IMR-90 (cell line): ENCODE measurements at regions not wholly inside any gene's neighbourhood (a gene's known extent, or its start where the extent isn't known, plus 50 kb on each side); places are given as distances from the start of the nearest gene placed in this dataset.

Experiments
- ATAC-seq: fragments of 200-7000 bp; cut with Tn5 transposase; 2 replicates; pipeline ENCODE4 v1.9.1; 2020; ENCODE audit warnings: low read depth, mild to moderate bottlenecking, moderate library complexity
- BruUV-seq: library from RNA; stranded (reverse); fragments of 400-500 nt; replicated peaks from 2 replicates; lab custom pipeline; 2021; lab: Mats Ljungman, UMichigan
- CTCF ChIA-PET: fragments of 300-600 bp; formaldehyde crosslinking; extraction: SDS; loops from one replicate; lab custom pipeline; 2021; ENCODE audit warnings: antibody characterized with exemption; lab: Yijun Ruan, JAX
- POLR2A ChIA-PET: fragments of 300-600 bp; sonication (Branson Sonifier 250); formaldehyde crosslinking; loops from one replicate; lab custom pipeline; 2022; ENCODE audit warnings: antibody characterized with exemption; ENCODE audit not compliant: unreplicated experiment; lab: Charles Lee
- DNase-seq: peaks from one replicate; pipeline ENCODE4 v3.0.0; 2013
- H2AFZ ChIP-seq: replicated peaks from 2 replicates; pipeline ENCODE3; 2013; ENCODE audit warnings: low read length, mild to moderate bottlenecking; ENCODE audit not compliant: poor library complexity
- H2AK5ac ChIP-seq: 2 replicates; pipeline ENCODE4 v1.6.1; 2013; ENCODE audit warnings: low read depth, low read length, inconsistent platforms
- H2AK9ac ChIP-seq: replicated peaks from 2 replicates; pipeline ENCODE3; 2013; ENCODE audit warnings: mild to moderate bottlenecking, low read depth, low read length, moderate library complexity; ENCODE audit not compliant: poor library complexity
- H2BK120ac ChIP-seq: 2 replicates; pipeline ENCODE4 v1.6.1; 2013; ENCODE audit warnings: low read depth, low read length, inconsistent platforms
- H2BK15ac ChIP-seq: 3 replicates; pipeline ENCODE4 v1.6.1; 2013; ENCODE audit warnings: low read depth, low read length, inconsistent platforms
- H2BK20ac ChIP-seq: 2 replicates; pipeline ENCODE4 v1.6.1; 2013; ENCODE audit warnings: low read depth, mild to moderate bottlenecking, inconsistent platforms, low read length, moderate library complexity
- H2BK5ac ChIP-seq: 2 replicates; pipeline ENCODE4 v1.6.1; 2013; ENCODE audit warnings: mild to moderate bottlenecking, low read depth, low read length, inconsistent platforms; ENCODE audit not compliant: poor library complexity, severe bottlenecking
- H3K14ac ChIP-seq: replicated peaks from 2 replicates; pipeline ENCODE4 v1.6.1; 2013; ENCODE audit warnings: low read depth, low read length, inconsistent platforms
- H3K18ac ChIP-seq: 2 replicates; pipeline ENCODE4 v1.6.1; 2013; ENCODE audit warnings: low read depth, low read length, control low read depth
- H3K23ac ChIP-seq: 2 replicates; pipeline ENCODE4 v1.6.1; 2013; ENCODE audit warnings: low read depth, low read length, inconsistent platforms
- H3K27ac ChIP-seq: 2 replicates; pipeline ENCODE4 v1.5.1; 2013; ENCODE audit warnings: mild to moderate bottlenecking, control low read depth, low read length; ENCODE audit not compliant: insufficient read depth
- H3K27me3 ChIP-seq: 2 replicates; pipeline ENCODE4 v1.6.1; 2013; ENCODE audit warnings: low read length; ENCODE audit not compliant: control insufficient read depth, insufficient read depth
- H3K36me3 ChIP-seq: 2 replicates; pipeline ENCODE4 v1.6.1; 2013; ENCODE audit warnings: low read length, mixed read lengths; ENCODE audit not compliant: control insufficient read depth, insufficient read depth
- H3K4ac ChIP-seq: 2 replicates; pipeline ENCODE4 v1.6.1; 2013; ENCODE audit warnings: low read depth, low read length, inconsistent platforms
- H3K4me1 ChIP-seq: 2 replicates; pipeline ENCODE4 v1.6.1; 2013; ENCODE audit warnings: low read length, mixed read lengths; ENCODE audit not compliant: control insufficient read depth, insufficient read depth
- H3K4me2 ChIP-seq: 2 replicates; pipeline ENCODE4 v1.6.1; 2013; ENCODE audit warnings: low read depth, mild to moderate bottlenecking, control low read depth, low read length, moderate library complexity
- H3K4me3 ChIP-seq: 2 replicates; pipeline ENCODE4 v1.5.1; 2013; ENCODE audit warnings: low read depth, mild to moderate bottlenecking, control low read depth, low read length, moderate library complexity; ENCODE audit not compliant: insufficient read depth
- H3K56ac ChIP-seq: 2 replicates; pipeline ENCODE4 v1.6.1; 2013; ENCODE audit warnings: low read length, inconsistent platforms; ENCODE audit not compliant: insufficient read depth; ENCODE audit errors: extremely low read depth
- H3K79me1 ChIP-seq, 2 experiments: 2 replicates each; pipeline ENCODE4 v1.6.1; 2013; ENCODE audit warnings: low read length in 2 of 2, inconsistent platforms in 1 of 2, low read depth in 1 of 2
- H3K9ac ChIP-seq: 2 replicates; pipeline ENCODE4 v1.6.1; 2013; ENCODE audit warnings: low read depth, low read length, control low read depth
- H3K9me1 ChIP-seq: 2 replicates; pipeline ENCODE4 v1.6.1; 2013; ENCODE audit warnings: low read length, inconsistent platforms; ENCODE audit not compliant: insufficient read depth
- H3K9me3 ChIP-seq: 2 replicates; pipeline ENCODE4 v1.6.1; 2013; ENCODE audit warnings: low read length; ENCODE audit not compliant: control insufficient read depth, insufficient read depth
- H4K20me1 ChIP-seq: 2 replicates; pipeline ENCODE4 v1.6.1; 2013; ENCODE audit warnings: low read length, inconsistent platforms; ENCODE audit not compliant: insufficient read depth
- H4K5ac ChIP-seq: 2 replicates; pipeline ENCODE4 v1.6.1; 2013; ENCODE audit warnings: mild to moderate bottlenecking, low read depth, low read length, control low read depth
- H4K8ac ChIP-seq, 2 experiments: 2 replicates each; pipeline ENCODE4 v1.6.1; 2013; ENCODE audit warnings: low read depth in 2 of 2, low read length in 2 of 2, control low read depth in 1 of 2, inconsistent platforms in 1 of 2
- H4K91ac ChIP-seq: 2 replicates; pipeline ENCODE4 v1.6.1; 2013; ENCODE audit warnings: low read depth, low read length, inconsistent platforms; ENCODE audit not compliant: insufficient read depth
- CEBPB ChIP-seq: IDR thresholded peaks from 2 replicates; pipeline ENCODE4 v1.6.1; 2012; ENCODE audit warnings: low read depth, low read length, improper control_type of control experiment
- RAD21 ChIP-seq: IDR thresholded peaks from 2 replicates; pipeline ENCODE4 v1.6.1; 2012; ENCODE audit warnings: low read length, improper control_type of control experiment
- dilution Hi-C: fragments of 300-500 bp; cut with HindIII; formaldehyde crosslinking; loops from one replicate; pipeline ENCODE4 v1.14.3; 2018; ENCODE audit warnings: low sequenced_read_pairs; ENCODE audit not compliant: unreplicated experiment
- in situ Hi-C: fragments of 300-500 bp; cut with MboI; formaldehyde crosslinking; loops from 3 replicates; pipeline ENCODE4 v1.14.3; 2019; ENCODE audit warnings: low sequenced_read_pairs, inconsistent platforms, mixed read lengths
- intact Hi-C: fragments of 100-400 bp; cut with micrococcal nuclease; formaldehyde crosslinking; loops from 2 replicates; pipeline ENCODE4 v1.10.0; 2022

GRCh38 chr18:61609131-61609530 lies 275.9 kb downstream of the CDH20 start:
- in situ Hi-C loops (no loop called here), dilution Hi-C loops (no loop called here), intact Hi-C loops (no loop called here)
- no peaks in the 10 kb centered on the region for H4K20me1 ChIP-seq
- H2BK20ac ChIP-seq = peak overlapping the region; percentile 72; the same call in 1 of the 2 replicates
- H2AK5ac ChIP-seq = peak overlapping the region; percentile 7; the same call in 1 of the 2 replicates
- POLR2A ChIA-PET = no interaction called here
- peaks cover 6 to 20% of the 10 kb centered on the region in 2 experiments; a peak in 3 of 4 replicates for H3K79me1 ChIP-seq
- no peak overlapping the region for H3K14ac ChIP-seq
- TF ChIP-seq RAD21 = no peak
- TF ChIP-seq CEBPB = peak; percentile 32; the same call in 1 of the 2 replicates
- H3K4ac ChIP-seq = no peak overlapping the region; the same call in 1 of the 2 replicates
- H2BK15ac ChIP-seq = peak overlapping the region; percentile 65; the same call in 1 of the 3 replicates
- H3K4me2 ChIP-seq = no peak overlapping the region
- no peak overlapping the region for H4K5ac ChIP-seq
- peak; percentile 29 for DNase-seq
- H3K18ac ChIP-seq = peak overlapping the region; percentile 56; the same call in 1 of the 2 replicates
- no peak overlapping the region for H2AFZ ChIP-seq
- peak overlapping the region; percentile 43; the same call in 1 of the 2 replicates for H4K91ac ChIP-seq
- peak overlapping the region; percentile 72 for H2BK5ac ChIP-seq
- H3K9me3 ChIP-seq = no peaks in the 10 kb centered on the region
- H3K36me3 ChIP-seq = no peaks in the 10 kb centered on the region
- no peak overlapping the region for H3K9ac ChIP-seq
- H3K27ac ChIP-seq = no peak overlapping the region; the same call in 1 of the 2 replicates
- peaks cover 8% of the 10 kb centered on the region for H3K4me1 ChIP-seq
- no peak overlapping the region for H3K4me3 ChIP-seq
- H2BK120ac ChIP-seq = peak overlapping the region; percentile 66; the same call in 1 of the 2 replicates
- H4K8ac ChIP-seq = no peak overlapping the region
- BruUV-seq = no TSS peak
- H3K23ac ChIP-seq = no peak overlapping the region
- no peaks in the 10 kb centered on the region for H3K9me1 ChIP-seq
- no peak overlapping the region for H3K56ac ChIP-seq
- no peak overlapping the region for H2AK9ac ChIP-seq
- CTCF ChIA-PET = interaction anchor here (1.1 kb wide), 1 partner anchor 28 kb away, joined by 3 read pairs; no protein-coding TSS in a partner anchor
- ATAC-seq = no peak
- H3K27me3 ChIP-seq = no peaks in the 10 kb centered on the region
